ENCODE measurements at regions not wholly inside any gene's neighbourhood (a gene's known extent, or its start where the extent isn't known, plus 50 kb on each side); places are given as distances from the start of the nearest gene placed in this dataset.

DNA sequence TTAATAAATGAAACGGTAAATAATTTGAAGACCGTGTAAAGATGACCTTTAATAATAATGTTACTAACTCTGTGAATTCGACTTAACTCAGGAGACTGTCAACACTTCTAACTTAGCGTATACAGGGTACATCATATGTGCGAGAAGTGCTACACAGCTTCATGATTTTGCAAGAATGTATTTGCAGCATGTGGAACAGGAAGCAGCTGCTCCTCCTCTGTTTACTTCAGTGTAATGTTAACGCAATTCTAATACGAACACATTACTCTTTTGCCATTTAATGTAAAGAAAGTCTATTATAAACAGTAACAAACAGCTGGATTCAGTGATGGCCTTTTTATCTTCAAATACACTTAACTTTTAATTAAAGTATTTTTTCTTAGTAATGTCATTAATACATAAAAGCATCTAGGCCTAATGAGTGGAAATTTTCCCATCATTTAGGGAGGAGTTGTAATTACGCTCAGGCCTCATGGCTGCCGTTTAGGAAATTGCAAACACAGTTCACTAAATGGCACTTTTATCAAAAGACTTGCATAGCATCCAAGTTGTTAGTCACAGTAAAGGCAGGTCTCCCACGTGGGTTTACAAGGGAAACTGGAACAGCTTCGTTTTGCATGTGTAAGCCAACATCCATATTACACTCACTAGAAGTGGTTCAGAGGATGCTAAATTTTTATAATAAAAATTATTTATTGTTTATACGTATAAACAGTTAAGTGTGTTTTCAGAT, 635.7 kb downstream of the FBXO15 start:
- no peak for DNase-seq

- DNase-seq, result no peak
Measured at GRCh38 chr18:73509460-73509859, 638.2 kb downstream of the FBXO15 start.

DNA sequence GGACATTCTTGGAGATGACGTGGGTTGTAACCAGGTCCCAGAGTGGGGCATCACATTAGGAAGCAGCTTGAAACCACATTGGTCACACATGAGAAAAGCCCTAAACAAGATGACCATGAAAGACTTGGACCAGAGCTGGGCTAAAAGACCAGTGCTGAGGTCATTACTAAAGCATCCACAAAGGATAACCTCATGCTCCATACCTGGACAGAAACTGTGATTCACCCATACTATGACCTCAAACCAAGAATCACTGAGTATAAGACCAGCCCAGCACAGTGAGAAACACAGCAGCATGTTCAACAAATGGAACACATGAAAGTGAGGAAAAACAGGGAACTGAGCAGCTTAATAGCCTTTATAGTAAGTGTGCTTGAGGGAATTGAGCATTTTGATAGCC, 635.5 kb upstream of the NETO1 start:
- DNase-seq, result no peak

- no peak for DNase-seq
Measured at GRCh38 chr18:73487966-73488365, 620.2 kb upstream of the NETO1 start.

DNA sequence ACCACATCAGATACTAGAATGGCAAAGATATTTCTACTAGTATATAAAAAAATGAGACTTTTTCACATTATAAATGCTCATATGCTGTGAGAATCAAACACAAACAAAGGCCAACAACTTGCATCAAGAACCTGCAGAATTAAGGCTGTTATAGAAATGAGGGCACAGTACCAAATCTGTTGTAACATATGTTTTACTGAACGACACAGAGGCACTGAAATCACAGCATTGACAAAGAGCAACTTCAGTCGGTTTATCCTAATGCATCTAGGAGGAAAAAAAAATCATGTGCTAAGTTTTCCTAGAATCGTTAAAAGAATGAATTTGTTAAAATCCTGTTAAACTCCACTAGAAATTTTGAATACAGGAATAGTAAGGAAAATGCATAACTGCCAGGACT, 617.4 kb upstream of the NETO1 start:
- no peak for DNase-seq

DNA sequence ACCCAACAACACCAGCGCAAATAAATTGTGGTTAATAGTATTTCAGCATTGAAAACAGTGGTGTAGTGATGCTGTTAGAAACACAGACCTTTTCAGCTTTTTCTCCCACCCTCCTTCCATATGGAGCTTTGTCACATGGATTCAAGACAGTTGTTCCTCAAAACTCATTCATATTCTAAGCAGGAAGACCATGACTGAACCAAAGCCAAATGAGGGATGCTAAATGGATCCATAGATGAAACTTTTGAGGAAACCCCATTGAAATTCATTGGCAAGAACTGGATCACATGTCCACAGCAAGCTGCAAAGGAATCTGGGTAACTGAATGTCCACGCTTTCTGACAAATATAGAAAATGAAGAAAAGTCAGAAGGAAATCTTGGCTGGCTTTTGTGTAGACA, 615.1 kb upstream of the NETO1 start:
- no peak for DNase-seq

GRCh38 chr18:73479477-73479876, 611.7 kb upstream of the NETO1 start:
- no peak for DNase-seq

DNA sequence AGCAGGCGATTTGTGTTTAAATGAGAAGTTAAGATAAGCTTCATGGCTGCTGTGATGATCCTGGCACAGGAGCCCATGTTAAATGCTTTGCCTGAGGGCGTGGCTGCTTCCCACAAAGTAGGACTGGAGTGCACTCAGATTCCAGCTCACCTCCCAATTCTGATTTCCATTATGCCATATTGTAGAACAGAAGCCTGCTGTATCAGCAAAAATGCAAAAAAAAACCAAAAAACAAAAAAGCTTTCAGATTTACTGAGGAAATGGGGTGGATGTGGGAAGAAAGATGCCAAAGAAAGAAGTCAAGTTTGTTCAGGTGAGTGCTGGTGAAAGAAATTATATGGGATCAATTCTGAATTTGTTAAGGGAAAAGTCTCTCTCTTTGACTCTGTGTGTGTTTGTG, 610.4 kb upstream of the NETO1 start:
- DNase-seq, result no peak

- DNase-seq, result no peak
Measured at GRCh38 chr18:73476031-73476430, 608.2 kb upstream of the NETO1 start.

DNA sequence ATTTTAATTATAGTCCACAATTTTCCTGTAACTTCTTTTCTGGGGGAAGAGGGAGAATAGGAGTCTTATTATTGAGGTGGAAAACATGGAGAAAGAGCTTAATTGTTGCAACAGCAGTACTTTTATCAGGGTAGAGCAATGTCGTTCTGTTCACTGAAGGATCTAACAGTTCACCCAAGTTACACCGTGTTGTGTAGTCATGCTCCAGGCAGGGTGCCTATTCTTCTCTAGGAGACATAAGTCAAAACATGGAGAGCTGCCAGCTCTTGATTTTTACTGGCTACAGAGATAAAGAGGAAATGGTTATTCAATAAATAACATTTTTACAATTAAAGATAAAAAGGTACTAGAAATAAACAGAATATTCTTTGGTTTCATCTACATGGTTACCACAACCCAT, 594.3 kb upstream of the NETO1 start:
- no peak for DNase-seq

- DNase-seq, result no peak
Measured at GRCh38 chr18:73461780-73462059, 593.9 kb upstream of the NETO1 start.

- no peak for DNase-seq
Measured at GRCh38 chr18:73461038-73461779, 593.4 kb upstream of the NETO1 start.

DNA sequence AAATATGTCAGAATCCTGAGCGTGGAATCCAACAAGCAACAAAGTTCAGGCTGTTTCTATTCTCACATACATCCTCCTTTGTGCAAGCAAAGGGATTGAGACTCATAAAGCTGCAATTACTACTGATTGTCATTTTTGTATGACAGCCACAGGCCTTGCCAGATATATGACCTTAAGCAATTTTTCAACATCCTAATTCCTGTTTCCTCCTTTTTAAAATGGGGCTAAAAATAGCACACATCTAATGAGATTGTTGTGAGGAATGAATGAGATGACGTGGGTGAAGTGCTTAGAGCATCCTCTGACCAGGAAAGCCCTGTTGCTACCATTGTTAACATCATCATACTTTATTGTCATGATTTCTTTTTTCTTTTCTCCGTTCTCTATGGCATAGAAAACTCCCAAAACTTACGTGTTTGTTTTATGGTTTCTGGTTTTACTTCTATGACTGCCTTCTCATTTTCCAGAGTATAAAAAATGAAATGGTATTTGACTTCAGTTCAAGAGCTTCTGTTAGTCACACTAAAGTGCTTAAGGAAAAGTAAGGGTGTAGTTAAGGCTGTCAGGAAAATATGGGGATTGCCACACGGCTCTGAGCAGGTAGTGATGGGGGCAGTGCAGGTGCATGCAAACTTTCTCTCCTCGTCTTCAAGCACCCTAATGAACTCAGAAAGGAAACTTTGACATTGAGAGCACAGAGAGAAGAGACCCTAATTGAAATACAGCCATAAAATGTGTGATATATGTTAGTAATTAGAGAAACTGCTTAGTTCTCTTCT, 590.6 kb upstream of the NETO1 start:
- DNase-seq, result no peak

- DNase-seq, result no peak
Measured at GRCh38 chr18:73456643-73457042, 588.9 kb upstream of the NETO1 start.

GRCh38 chr18:73452866-73453265, 585.1 kb upstream of the NETO1 start:
- no peak for DNase-seq

DNA sequence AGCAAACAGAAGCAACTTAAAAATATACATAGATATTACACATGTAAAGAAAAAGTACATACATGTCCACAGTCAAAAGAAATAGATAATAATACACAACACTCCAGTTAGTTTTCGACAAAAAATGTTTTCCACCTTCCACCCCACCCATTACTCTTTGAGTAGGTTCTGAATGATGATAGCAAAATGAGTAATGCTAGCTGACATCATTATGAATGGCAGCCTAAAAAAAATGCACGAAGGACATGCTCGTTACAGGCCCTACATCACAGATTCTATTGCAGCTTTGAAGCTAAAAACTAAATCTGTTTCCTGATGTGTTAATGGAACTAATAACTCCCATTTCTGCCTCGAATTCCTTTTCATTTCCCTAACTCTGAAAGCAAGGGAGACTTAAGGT, 578.7 kb upstream of the NETO1 start:
- no peak for DNase-seq

- no peak for DNase-seq
Measured at GRCh38 chr18:73431620-73432019, 563.8 kb upstream of the NETO1 start.

- no peak for DNase-seq
Measured at GRCh38 chr18:73421010-73421409, 553.2 kb upstream of the NETO1 start.

GRCh38 chr18:73419531-73419930, 551.7 kb upstream of the NETO1 start:
- DNase-seq, result no peak

DNA sequence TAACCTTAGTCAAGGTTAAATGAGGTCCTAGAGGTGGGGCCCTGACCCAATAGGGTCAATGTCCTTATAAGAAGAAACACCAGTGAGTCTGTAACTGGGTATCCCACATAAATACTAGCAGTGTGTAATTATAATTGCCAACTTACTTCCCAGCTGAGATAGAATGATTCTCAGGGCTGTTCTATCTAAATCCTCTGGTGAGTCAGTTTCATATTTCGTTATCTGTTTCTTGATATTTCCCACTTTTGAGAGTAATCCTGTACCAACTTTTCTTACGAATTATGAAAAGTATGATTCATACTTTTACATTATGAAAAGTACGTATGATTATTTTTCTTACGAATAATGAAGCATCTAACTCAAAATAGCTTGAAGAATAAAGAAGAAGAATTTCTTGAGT, 546.8 kb upstream of the NETO1 start:
- no peak for DNase-seq

DNA sequence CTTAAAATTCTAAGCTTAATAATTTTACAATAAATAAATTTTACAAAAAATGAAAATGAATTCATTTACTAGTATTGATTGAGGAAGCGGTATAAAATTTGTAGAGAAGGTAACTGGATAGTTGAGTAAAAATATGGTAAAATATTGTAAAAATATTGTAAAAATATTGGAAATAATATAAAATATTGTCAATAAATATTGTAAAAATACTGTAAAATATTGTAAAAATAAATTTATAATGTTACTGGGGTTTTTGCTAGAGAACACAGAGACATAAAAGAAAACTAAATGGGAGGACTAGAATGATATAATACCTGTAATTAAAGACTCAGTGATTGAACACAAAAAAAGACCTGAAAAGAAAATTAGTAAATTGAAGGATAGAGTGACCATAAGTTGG, 546.3 kb upstream of the NETO1 start:
- DNase-seq, result no peak

- DNase-seq, result no peak
Measured at GRCh38 chr18:73409242-73409641, 541.5 kb upstream of the NETO1 start.

DNA sequence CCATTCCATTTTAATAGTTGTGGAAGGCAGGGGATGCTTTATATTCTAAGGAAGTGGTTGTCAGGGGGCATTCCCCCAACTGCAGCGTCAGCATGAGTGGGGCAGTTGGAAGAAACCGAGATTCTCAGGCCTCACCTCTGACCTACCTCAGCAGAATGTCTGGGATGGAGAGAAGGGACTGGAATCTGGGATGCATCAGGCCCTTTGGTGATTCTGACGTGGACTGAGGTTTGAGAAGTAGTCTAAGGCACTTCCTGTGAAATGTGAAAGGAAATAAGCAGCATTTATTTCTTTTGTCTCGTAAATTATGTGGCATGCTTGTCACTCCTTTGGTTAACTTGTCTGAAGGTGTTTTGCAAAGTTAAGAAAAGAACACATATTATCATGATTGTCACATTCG, 540.7 kb upstream of the NETO1 start:
- DNase-seq, result no peak

GRCh38 chr18:73407506-73407905, 539.7 kb upstream of the NETO1 start:
- no peak for DNase-seq

All from activated CD4-positive, alpha-beta T cell treated with anti-CD3 and anti-CD28 coated beads, Interleukin-2, amount 50 U/mL, for 4 hours (primary cell).